ENCODE measurements at regions not wholly inside any gene's neighbourhood (a gene's known extent, or its start where the extent isn't known, plus 50 kb on each side); places are given as distances from the start of the nearest gene placed in this dataset.

DNA sequence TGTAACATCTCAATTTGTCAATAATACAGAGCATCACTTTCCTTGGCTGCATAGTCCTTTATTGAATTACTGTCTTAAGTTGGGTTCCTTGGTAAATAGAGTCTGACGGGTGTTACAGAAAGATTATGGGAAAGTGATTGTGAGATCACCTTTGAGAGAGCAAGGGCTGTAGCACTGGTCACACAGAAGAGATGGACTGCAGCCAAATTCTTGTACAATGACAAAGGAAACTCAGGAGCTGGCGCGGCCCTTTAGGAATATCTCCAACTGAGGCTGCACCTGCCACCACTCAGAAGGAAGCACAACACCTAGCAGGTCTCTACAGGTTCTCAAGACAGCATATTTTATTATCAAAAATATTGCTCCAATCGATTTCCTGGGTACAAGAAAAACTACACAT lies 350.0 kb upstream of the ISL1 start:
- H3K9me3 ChIP-seq (replicated peaks): no peaks in the 10 kb centered on the region
- no peak for DNase-seq (ENCODE audit: low read depth in 1 of 2, low spot score in 2 of 2)
- H3K4me3 ChIP-seq: no peak overlapping the region
- no peaks in the 10 kb centered on the region for H3K36me3 ChIP-seq
- no peaks in the 10 kb centered on the region for H3K27me3 ChIP-seq (replicated peaks)
- no peaks in the 10 kb centered on the region for H3K4me1 ChIP-seq (replicated peaks)
- no peak overlapping the region for H3K27ac ChIP-seq

DNA sequence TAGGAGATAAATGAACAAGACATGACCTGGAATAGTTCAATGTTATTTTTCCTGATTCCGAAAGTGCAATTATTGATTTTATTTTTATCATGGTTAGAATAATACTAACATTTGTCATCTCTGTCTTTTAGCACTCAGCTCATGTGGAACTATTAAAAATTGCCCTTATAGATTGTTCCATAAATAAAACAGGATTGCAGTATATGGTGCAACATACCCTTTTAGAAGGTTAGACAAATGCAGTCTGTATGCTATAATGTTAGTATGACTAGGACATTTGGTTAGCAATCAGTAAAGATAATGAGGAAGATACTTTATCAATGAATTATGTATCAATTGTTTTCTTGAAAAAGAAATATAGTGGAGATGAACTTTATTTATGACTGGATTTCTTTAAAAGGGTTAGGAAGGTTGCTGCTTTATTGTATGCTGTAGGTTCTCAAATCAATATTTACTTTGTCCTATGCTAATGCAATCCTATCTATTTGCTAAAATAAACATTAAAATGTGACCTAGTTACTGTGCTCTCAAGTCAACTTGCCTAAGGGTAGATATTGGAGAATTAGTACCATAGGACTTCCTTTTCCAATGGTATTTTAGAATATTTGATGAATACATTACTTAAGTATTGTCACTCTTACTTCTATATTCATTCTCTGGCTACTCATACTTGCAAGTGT lies 348.9 kb upstream of the ISL1 start:
- Histone ChIP-seq H3K4me3 (no peak overlapping the region), H3K36me3 (no peaks in the 10 kb centered on the region), H3K27ac (no peak overlapping the region), H3K4me1 (replicated peaks) (no peaks in the 10 kb centered on the region), H3K9me3 (replicated peaks) (no peaks in the 10 kb centered on the region), H3K27me3 (replicated peaks) (no peaks in the 10 kb centered on the region)
- no peak for DNase-seq (ENCODE audit: low read depth in 1 of 2, low spot score in 2 of 2)

DNA sequence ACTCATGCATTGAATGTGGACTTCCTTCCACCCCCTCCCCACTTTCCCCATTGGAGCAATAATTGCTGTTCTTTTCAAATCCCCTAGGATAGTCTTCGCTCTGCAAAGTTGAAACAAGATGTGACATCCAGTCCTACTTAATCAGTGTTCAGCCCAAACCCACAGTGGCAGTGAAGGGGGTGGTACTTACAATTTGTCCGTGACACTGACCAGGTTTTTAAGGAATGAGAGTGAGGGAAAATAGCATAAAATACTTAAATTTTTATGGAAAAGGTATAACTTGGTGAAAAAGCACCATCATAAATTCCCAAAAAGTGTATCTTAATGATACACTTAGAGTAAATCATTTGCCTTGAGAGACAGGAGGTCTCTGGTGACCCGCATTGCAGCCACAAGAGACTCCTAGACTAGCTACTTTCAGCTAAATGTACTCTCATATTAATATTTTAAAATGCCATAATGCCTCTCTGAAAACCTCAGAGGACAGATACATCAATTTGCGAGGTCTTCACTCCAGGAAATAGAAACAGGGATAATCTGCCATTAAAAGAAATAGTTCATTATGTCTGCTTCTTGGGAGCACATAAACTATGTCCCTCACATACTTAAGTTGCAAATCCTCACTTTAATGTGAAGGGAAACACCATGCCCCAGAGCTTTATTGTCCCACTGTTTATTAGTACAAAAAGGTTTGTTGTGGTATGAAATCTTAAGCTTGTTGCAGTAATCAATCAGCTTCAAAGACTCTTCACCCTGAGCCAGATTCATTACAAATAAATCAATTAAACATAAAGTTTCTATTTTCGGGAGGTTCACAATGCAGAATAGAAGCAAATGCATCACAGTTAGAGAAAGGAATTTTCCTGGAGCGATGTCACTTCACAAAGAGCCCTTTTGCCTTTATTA lies 343.6 kb upstream of the ISL1 start:
- DNase-seq (ENCODE audit: low read depth in 1 of 2, low spot score in 2 of 2): no peak
- no peaks in the 10 kb centered on the region for H3K4me1 ChIP-seq (replicated peaks)
- H3K36me3 ChIP-seq: no peaks in the 10 kb centered on the region

DNA sequence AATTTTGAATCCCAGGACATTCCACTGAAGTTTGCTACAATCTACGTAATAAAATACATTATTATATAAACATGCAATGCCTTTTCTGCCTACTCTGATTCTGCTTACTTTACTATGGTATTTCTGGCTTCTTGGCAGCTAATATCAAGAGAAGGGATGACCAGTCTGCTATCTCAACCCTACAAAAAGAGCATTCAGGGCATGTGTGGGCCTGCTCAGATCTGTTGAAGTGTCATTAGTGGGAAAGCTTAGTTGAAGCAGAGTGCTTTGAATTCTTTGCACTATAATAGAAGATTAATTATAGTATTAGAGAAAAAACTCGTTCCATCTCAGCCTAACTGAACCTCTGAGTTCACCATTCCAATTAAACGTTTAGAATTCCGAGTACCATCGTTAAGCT lies 339.5 kb upstream of the ISL1 start:
- Histone ChIP-seq H3K4me1 (replicated peaks) (no peaks in the 10 kb centered on the region), H3K9me3 (replicated peaks) (no peaks in the 10 kb centered on the region), H3K4me3 (no peak overlapping the region), H3K27ac (no peak overlapping the region), H3K36me3 (no peaks in the 10 kb centered on the region), H3K27me3 (replicated peaks) (no peaks in the 10 kb centered on the region)
- no peak for DNase-seq (ENCODE audit: low read depth in 1 of 2, low spot score in 2 of 2)

More for the DNA sequence above, 343.6 kb upstream of the ISL1 start:
- no peak overlapping the region for H3K4me3 ChIP-seq
- H3K27me3 ChIP-seq (replicated peaks): no peaks in the 10 kb centered on the region
- no peaks in the 10 kb centered on the region for H3K9me3 ChIP-seq (replicated peaks)
- H3K27ac ChIP-seq: no peak overlapping the region

DNA sequence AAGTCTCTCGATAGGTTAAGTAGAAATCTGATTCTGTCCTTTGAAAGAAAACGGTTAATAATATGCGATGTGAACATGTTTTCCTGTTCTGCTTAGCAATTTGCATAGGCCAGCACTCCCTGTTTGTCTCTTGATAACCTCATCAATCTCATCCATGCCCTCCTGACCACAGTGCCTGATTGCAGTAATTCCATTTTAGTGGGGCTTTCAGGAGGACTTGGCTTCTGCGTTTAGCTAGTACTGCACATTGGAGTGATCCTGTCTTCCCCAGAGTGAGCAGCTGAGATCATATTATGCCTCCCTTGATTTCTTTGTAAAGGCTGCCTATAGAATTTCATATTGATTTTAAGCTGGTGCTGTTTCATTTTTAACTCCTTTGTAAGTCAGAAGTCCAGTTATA lies 335.9 kb upstream of the ISL1 start:
- no peaks in the 10 kb centered on the region for H3K9me3 ChIP-seq (replicated peaks)
- H3K27me3 ChIP-seq (replicated peaks): no peaks in the 10 kb centered on the region
- H3K4me1 ChIP-seq (replicated peaks): no peaks in the 10 kb centered on the region
- no peaks in the 10 kb centered on the region for H3K36me3 ChIP-seq
- DNase-seq (ENCODE audit: low read depth in 1 of 2, low spot score in 2 of 2): no peak
- H3K27ac ChIP-seq: no peak overlapping the region
- H3K4me3 ChIP-seq: no peak overlapping the region

DNA sequence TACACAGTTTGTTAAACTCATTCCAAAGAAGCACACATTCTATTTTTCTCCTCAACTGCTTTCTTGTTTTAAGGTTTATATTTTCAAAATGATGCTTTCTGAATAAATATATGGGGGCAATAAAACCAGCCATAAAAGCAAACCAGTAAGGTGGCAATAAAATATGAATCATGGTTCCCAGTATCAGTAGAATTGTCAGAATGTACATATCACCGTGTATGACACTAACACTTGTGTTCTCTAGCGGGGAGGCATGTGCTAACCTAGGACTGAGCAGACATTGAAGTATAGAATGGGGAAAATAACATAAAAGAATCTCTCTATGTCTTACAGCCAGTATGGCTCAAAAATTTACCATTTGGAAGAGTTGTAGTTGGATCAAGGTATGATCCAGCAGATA lies 329.9 kb upstream of the ISL1 start:
- H3K27me3 ChIP-seq (replicated peaks): no peaks in the 10 kb centered on the region
- DNase-seq (ENCODE audit: low read depth in 1 of 2, low spot score in 2 of 2): no peak
- H3K36me3 ChIP-seq: no peaks in the 10 kb centered on the region
- H3K9me3 ChIP-seq (replicated peaks): no peaks in the 10 kb centered on the region
- H3K4me1 ChIP-seq (replicated peaks): no peaks in the 10 kb centered on the region
- no peak overlapping the region for H3K27ac ChIP-seq
- no peak overlapping the region for H3K4me3 ChIP-seq

DNA sequence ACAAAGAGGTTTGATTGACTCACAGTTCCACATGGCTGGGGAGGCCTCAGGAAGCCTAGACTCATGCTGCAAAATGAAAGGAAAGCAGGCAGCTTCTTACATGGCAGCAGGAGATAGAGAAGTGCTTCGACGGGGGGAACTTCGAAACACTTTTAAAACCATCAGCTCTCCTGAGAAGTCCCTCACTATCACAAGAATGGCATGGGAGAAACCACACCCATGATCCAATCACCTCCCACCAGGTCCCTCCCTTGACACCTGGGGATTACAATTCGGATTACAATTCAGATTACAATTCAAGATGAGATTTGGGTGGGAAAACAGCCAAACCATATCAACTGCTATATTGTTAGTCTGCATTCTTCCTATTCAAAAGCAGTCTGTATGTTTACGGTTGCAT lies 322.3 kb upstream of the ISL1 start:
- Histone ChIP-seq H3K27ac (no peak overlapping the region), H3K4me1 (replicated peaks) (no peaks in the 10 kb centered on the region), H3K27me3 (replicated peaks) (no peaks in the 10 kb centered on the region), H3K4me3 (no peak overlapping the region), H3K36me3 (no peaks in the 10 kb centered on the region), H3K9me3 (replicated peaks) (no peaks in the 10 kb centered on the region)
- DNase-seq (ENCODE audit: low read depth in 1 of 2, low spot score in 2 of 2): no peak

DNA sequence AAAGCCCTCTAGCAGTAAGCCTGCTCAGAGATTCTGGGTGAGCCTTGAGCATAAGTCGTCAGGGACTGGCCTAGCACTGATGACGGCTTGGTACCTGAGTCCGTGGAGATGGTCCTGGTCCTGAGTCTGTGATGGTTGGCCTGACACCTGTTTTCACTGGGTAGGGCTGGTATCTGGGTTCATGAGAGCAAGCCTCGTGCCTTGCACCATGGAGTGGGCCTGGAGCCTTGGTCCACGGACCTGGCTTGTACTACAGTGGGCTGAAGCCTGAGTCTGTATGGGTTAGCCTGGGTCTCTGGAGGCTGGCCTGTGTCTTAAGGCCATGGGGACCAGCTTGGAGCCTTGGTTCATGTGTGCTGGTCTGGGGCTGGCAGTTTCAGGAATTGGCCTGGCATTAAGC lies 310.3 kb upstream of the ISL1 start:
- Histone ChIP-seq H3K27me3 (replicated peaks) (no peaks in the 10 kb centered on the region), H3K4me1 (replicated peaks) (no peaks in the 10 kb centered on the region), H3K27ac (no peak overlapping the region), H3K9me3 (replicated peaks) (no peaks in the 10 kb centered on the region), H3K36me3 (no peaks in the 10 kb centered on the region), H3K4me3 (no peak overlapping the region)
- DNase-seq (ENCODE audit: low read depth in 1 of 2, low spot score in 2 of 2): no peak

DNA sequence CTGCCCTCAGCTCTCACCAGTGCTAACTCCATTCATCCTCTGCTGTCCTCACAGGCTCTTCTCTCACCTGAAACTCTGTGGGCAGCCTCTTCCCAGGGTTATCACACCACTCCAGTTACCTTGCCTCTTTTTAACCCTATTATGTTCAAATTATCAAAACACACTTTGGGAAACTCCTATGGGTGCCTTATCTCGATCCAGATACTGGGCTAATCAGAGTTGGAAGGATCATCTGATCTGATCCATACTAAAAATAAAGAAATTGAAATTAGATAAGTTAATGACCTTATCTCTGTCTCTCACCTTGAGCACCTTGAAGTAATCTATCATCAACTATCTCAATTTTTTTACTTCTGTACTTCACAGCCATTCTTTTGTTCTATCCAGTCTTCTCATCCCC lies 300.5 kb upstream of the ISL1 start:
- H3K27me3 ChIP-seq (replicated peaks): no peaks in the 10 kb centered on the region
- no peak overlapping the region for H3K4me3 ChIP-seq
- no peaks in the 10 kb centered on the region for H3K9me3 ChIP-seq (replicated peaks)
- H3K4me1 ChIP-seq (replicated peaks): no peaks in the 10 kb centered on the region
- DNase-seq (ENCODE audit: low read depth in 1 of 2, low spot score in 2 of 2): no peak
- H3K27ac ChIP-seq: no peak overlapping the region
- no peaks in the 10 kb centered on the region for H3K36me3 ChIP-seq

DNA sequence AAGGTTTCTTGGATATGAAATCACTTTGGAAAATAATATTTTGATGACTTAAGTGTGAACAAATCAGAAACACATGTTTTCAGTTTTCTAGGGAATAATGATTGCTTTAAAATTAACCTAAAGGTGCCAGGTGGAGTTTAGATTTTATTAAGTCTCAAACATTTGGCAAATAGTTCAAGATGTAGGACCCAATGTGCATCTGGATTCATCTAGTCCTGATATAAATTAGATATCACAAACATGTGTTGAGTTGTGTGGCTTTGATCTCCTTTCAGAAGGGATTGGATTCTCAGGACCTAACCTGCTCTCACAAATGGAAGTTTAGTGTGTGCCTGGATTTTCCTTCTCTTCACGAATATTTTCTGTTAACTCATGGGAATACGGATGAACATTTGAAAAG lies 291.4 kb upstream of the ISL1 start:
- Histone ChIP-seq H3K27me3 (replicated peaks) (no peaks in the 10 kb centered on the region; the same call in 1 of the 2 replicates), H3K27ac (no peak overlapping the region), H3K9me3 (replicated peaks) (no peaks in the 10 kb centered on the region), H3K36me3 (no peaks in the 10 kb centered on the region), H3K4me3 (no peak overlapping the region), H3K4me1 (replicated peaks) (no peaks in the 10 kb centered on the region)
- DNase-seq (ENCODE audit: low read depth in 1 of 2, low spot score in 2 of 2): no peak

DNA sequence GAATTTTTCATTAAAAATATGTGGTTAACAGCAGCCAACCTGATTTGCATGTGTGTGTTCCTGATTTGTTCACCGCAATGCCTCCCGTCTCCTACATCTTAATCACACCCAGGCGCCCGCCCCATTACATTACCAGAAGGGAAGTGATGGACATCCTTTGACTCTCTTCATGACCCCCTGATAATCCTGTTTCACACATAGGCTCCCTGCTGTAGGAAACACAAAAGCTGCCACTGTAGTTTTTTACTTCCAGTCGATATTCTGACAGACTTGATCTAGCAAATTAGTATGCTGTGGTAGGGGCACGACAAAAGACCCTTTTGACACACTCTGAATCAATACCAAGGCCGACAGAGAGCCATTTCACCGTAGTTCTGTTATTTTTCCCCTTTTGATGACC lies 287.8 kb upstream of the ISL1 start:
- no peaks in the 10 kb centered on the region; the same call in none of the 2 replicates for H3K27me3 ChIP-seq (replicated peaks)

DNA sequence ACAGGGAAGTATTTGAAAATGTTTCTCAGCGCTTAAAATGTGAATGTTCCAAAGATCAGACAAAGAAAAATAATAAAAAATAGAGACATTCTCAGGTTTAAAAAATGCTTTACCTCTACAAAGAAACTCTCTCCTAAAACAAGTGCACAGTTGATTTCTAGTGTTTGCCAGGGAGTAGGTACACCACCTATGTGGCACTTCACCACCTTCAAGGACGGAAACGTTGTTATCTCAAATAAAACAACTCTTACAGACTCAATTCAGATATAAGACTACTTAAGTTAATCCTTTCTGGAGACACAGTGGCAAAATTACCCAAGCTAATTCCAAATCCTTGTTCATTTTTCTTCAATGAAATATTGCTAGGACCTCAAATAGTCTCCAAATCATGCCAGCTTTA lies 286.4 kb upstream of the ISL1 start:
- H3K27me3 ChIP-seq (replicated peaks): no peaks in the 10 kb centered on the region; the same call in none of the 2 replicates
- DNase-seq (ENCODE audit: low read depth in 1 of 2, low spot score in 2 of 2): no peak
- H3K27ac ChIP-seq: no peak overlapping the region
- H3K9me3 ChIP-seq (replicated peaks): no peaks in the 10 kb centered on the region
- H3K36me3 ChIP-seq: no peaks in the 10 kb centered on the region
- H3K4me1 ChIP-seq (replicated peaks): no peaks in the 10 kb centered on the region
- H3K4me3 ChIP-seq: no peak overlapping the region

More for the DNA sequence above, 287.8 kb upstream of the ISL1 start:
- H3K4me1 ChIP-seq (replicated peaks): no peaks in the 10 kb centered on the region
- H3K4me3 ChIP-seq: no peak overlapping the region
- no peak for DNase-seq (ENCODE audit: low read depth in 1 of 2, low spot score in 2 of 2)
- no peak overlapping the region for H3K27ac ChIP-seq
- no peaks in the 10 kb centered on the region for H3K9me3 ChIP-seq (replicated peaks)
- H3K36me3 ChIP-seq: no peaks in the 10 kb centered on the region

DNA sequence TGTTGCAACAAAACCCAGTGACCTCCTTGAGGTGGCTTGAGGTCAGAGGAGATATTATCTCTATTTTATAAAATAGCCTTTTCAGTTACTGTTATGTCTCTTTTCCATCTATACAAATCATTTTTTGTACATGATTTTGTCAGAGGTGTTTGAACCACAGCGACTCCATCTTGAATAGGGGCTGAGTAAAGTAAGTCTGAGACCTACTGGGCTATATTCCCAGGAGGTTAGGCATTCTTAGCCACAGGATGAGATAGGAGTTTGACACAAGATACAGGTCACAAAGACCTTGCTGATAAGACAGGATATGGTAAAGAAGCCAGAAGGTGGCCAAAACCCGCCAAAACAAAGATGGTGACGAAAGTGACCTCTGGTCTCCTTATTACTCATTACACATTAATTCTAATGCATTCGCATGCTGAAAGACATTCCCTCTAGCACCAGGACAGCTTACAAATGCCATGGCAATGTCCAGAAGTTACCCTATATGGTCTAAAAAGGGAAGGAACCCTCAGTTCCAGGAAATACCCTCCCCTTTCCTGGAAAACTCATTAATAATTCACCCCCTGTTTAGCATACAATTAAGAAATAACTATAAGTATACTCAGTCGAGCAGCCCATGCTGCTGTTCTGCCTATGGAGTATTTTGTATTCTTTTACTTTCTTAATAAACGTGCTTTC lies 283.9 kb upstream of the ISL1 start:
- H3K4me1 ChIP-seq (replicated peaks): no peaks in the 10 kb centered on the region

DNA sequence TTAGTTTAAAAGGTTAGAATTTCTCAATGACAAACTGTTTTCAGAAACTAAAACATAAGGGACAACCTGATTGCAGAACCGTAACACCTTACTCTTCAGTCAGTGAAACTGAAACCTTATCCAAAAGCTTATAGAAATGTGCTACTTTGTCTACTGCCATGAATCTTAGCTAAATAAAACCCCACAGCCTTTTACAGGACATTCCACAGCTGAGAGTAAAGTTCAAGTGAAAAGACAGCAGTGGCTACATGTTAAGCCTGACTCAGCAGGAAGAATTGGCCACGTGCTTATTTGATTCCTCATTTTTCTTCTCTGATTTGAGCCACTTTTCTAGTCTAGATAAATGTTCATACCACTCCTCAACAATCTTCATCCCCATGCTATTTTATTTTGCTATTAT lies 278.7 kb upstream of the ISL1 start:
- Histone ChIP-seq H3K4me3 (no peak overlapping the region), H3K27me3 (replicated peaks) (no peaks in the 10 kb centered on the region), H3K27ac (no peak overlapping the region), H3K9me3 (replicated peaks) (no peaks in the 10 kb centered on the region), H3K36me3 (no peaks in the 10 kb centered on the region), H3K4me1 (replicated peaks) (no peaks in the 10 kb centered on the region)
- DNase-seq (ENCODE audit: low read depth in 1 of 2, low spot score in 2 of 2): no peak

More for the DNA sequence above, 283.9 kb upstream of the ISL1 start:
- Histone ChIP-seq H3K27ac (no peak overlapping the region), H3K4me3 (no peak overlapping the region), H3K9me3 (replicated peaks) (no peaks in the 10 kb centered on the region), H3K36me3 (no peaks in the 10 kb centered on the region), H3K27me3 (replicated peaks) (no peaks in the 10 kb centered on the region; the same call in 1 of the 2 replicates)
- DNase-seq (ENCODE audit: low read depth in 1 of 2, low spot score in 2 of 2): no peak
